CD4-positive, alpha-beta T cell treated with Interferon gamma for 1 hour (primary cell): ENCODE measurements at regions not wholly inside any gene's neighbourhood (a gene's known extent, or its start where the extent isn't known, plus 50 kb on each side); places are given as distances from the start of the nearest gene placed in this dataset.
"Not testable (repeated sequence)": the region's sequence is repeated elsewhere in the genome, so short reads cannot be mapped to it uniquely, and the experiment has no call there.

Experiments used
- DNase-seq: peaks from one replicate; pipeline ENCODE4 v3.0.0-alpha.2; 2020

GRCh38 chr7:17558558-17559332, 260.3 kb downstream of the AHR start:
- DNase-seq: no peak

DNA sequence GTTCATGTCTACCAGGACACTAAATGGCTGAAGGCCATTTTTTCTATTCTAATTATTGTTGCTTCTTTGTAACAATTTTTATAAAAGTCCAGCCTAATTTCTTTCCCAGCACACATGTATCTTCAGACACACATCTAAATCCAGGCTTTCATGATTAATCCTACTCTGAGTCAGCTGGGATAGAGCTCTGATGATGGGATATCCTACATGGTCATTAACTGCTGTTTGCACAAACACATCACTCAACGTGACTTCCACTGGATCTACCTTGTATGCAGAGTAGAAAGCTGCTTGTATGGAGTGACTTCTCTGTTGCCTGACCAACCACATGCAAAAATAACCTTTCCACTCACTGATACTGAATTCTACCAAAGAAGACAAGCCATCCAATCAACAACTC, 260.9 kb downstream of the AHR start:
- DNase-seq: no peak

DNA sequence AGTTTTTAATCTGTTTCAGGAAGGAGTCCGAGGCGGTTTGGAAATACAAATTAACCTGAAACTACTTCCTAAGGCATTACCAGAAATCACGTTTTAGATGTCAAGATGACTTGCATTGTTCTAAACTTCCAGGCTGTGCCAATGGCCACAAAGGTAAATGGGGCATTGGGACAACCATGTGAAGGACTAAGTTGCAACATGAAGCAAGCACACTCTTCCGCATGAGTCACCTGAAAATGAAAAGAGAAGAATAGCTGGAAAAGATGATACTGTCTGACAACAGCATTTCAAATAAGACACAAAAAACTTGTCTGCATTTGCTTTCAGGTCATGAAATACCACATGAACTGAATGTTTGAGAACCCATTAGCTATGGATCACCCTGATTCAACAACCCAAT, 262.1 kb downstream of the AHR start:
- no peak for DNase-seq

DNA sequence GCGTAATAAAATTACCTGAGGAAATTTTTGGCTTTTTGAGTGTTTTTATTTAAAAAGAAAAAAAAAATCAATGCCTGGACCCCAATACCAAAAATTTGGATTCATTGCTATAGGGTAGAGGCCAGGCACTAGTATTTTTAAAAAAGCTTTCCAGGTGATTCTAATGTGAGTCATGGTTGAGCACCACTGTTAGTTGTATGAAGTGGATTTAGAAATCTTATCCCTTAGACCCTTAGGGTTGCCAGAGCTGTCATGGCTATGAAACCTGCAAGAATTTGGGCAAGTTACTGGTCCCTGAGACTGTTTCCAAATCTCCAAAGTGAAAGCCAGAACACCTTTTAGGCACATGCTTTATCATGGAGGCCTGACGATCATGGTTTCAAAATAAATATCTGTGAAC, 262.5 kb downstream of the AHR start:
- no peak for DNase-seq

DNA sequence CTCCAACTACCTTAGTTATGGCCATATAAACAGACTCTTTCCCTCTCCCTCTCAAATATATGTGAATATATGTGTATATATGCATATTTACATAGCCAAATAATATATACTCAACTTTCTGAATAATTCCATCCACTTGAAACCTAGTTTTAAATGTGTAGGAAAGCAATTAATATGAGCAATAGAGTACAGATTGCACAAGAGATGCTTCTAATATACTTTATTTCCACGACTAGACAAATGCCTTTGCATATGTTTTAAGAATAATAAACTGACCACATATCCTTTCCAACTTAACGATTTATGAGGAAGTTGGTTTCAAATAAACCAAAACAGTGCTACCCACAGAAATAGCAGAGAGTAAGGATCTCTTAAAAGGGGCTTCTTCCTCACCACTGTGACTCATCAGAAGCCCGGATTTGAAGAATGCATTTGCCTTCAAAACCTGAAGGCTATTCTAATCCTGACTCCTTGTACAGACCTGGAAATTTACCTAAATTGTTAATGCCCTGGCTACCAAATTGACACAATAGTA, 266.3 kb downstream of the AHR start:
- DNase-seq: no peak

DNA sequence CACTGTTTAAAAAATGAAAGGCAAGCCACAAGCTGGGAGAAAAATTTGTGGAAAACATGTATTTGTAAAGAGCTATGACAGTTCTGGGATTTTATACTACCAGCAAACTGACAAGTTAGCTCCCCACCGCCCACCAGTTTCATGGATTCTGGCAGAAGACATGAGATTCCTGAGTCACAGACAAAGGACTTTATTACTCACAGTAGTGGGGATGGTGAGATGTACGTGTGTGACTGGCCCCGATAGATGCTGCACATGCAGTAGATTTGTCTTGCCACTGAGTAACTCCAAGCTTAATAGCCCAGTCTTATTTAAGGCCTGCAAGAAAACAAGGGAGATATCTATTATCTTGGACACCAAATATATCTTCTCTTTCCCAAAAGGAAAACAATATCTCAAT, 281.7 kb downstream of the AHR start:
- no peak for DNase-seq

DNA sequence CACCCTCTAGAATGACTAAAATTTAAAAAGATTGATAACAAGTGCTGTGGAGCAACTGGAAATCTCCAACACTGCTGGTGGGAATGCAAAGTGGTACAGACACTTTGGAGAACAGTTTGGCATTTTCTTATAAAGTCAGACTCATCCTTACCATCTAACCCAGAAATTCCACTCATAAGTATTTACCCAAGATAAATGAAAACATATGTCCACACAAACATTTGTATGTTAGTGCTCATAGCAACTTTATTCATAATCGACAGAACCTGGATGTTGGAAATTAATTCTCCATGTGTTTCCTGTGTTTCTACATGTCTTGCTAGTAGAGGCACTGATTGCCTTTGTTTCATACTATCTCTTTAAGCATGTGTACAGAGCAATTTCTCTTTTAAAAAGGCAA, 282.4 kb downstream of the AHR start:
- no peak for DNase-seq

DNA sequence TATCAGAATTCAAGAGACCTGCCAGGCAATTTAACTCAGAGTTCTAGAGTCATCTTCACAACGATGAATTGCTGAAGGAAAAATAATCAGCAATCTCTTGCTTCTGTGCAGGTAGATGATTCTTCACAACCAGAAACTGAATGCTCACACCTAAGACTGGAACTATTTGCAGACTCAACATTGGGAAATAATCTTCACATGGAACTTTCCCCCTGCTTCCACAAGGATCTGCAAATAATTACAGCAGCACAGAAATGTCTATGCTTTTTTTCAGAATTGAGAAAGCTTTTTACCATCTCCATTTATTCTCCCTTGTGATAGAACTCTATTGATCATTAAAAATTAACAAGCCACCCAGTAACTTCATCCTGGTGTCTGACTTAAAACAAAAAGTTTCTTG, 282.8 kb downstream of the AHR start:
- no peak for DNase-seq

- DNase-seq: not testable (repeated sequence)
These were observed 284.2 kb downstream of the AHR start for GRCh38 chr7:17582696-17583095.

- DNase-seq: no peak
These were observed 285.3 kb downstream of the AHR start for GRCh38 chr7:17583786-17584185.

DNA sequence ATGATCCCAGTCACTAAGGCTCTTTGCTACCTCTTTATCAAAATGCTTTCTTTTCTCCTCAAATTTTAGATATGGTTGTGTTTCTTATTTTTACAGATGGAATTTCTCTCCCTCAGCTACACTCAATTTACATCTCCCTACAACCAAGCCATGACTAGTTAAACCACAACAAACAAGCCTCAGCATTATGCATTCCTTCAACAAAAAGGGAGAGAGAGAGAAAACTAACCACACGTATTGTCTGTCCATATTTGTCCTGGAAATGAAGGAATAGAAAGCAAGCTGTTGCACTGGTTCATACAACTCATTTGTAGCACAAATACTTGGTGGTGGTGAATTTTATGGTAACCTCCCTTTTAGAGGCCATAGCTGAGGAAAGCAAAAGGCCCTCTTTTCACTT, 286.4 kb downstream of the AHR start:
- no peak for DNase-seq

- DNase-seq: no peak
These were observed 288.3 kb downstream of the AHR start for GRCh38 chr7:17586711-17587110.

GRCh38 chr7:17588730-17589129, 290.3 kb downstream of the AHR start:
- DNase-seq: no peak

DNA sequence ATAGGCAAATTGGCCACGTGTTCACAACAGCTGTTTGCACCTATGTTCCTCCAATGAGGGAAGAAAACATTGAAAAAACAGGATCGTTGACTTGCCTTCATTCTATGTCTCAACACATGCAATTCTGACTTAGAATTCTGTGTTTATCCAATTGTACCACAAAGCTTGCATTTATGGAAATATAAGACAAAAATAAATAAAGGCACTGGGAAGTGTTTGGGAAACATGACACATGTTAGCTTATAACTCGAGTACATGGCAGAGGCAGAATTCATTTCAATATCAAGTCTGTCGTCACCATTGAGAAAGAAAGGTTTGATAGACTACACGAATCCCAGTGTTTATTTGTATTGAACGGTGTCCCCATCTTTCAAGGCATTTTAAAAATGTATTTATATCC, 291.2 kb downstream of the AHR start:
- no peak for DNase-seq

DNA sequence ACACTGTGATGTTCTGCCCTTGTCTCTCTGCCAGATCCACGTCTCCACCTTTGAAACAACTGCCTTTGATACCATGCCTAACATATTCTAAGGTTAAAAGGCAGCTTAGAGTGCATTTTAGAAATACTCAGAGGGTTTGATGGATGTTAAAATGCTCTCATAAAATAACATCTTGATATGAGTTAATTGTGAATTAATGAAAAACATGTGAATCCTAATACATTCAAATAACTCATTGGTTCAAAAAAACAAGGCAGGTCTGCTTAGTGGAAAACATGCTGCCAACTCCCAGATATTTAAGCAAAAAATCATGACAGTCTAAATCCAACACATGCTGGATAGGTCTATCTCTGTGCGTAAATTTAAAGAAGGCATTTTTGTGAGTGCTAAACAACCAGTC, 291.8 kb downstream of the AHR start:
- DNase-seq: no peak

GRCh38 chr7:17593819-17594419, 295.5 kb downstream of the AHR start:
- no peak for DNase-seq

- DNase-seq: no peak
These were observed 297.1 kb downstream of the AHR start for GRCh38 chr7:17595546-17595945.

DNA sequence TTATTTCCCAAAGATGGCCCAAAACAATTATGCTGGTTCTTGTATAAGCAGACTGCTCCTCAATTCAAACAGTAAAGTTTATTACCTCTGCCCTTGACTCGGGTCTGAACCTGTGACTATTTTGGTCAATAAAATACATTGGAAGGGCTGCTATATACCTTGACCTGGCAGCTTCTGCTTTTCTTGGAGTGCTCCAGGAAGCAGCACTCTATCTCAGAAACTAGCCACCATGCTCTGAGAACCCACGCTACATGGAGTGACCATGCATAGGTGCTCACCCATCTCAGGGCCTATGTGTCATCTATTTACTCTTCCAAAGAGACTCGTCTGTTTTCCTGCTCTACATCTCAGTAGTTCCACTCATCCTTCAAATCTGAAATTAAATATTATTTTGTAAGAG, 299.9 kb downstream of the AHR start:
- no peak for DNase-seq

DNA sequence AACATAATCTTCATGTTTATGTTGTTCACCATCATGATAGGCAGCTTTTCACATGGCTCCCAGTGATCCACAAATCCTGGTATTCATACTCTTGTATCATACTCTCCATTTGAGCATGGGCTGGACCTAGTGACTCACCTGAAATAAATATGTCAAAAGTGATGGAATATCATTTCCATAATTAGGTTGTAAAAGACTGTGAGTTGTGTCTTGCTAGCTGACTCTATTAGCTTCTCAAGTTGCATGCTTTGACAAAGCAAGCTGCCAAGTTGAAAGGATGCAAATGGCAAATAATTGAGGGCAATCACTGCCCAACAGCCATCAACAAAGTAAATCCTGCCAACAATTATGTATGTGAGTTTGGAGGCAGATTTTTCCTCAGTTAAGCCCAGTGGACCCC, 300.4 kb downstream of the AHR start:
- DNase-seq: no peak

DNA sequence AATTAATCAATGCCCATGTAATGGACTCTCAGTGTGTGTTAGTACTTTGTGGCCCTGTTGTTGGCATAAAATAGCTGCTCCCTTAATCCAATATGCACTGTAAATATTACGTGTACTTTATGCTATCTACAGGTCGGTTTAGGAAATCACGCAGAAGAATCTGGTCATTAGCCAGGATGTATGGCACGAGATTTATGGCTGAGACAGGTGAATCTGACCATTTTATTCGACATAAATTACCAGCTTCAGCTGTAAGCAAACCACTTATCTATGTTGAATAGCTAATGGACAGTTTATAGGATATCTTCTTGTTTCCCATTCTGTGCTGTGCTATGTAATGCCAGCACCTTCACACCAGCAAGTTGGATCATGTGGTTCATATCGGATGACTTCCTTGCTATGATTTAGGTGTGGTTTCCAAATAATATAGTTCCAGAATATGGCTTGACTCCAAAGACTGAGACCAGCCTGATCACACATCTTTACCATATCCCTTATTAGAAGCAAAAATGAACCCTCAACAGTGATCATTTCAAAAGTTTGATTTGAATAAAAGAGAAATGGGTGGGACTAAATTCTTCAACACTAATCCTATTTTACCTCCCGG, 301.4 kb downstream of the AHR start:
- DNase-seq: no peak

- DNase-seq: no peak
These were observed 301.9 kb downstream of the AHR start for GRCh38 chr7:17600340-17600752.

DNA sequence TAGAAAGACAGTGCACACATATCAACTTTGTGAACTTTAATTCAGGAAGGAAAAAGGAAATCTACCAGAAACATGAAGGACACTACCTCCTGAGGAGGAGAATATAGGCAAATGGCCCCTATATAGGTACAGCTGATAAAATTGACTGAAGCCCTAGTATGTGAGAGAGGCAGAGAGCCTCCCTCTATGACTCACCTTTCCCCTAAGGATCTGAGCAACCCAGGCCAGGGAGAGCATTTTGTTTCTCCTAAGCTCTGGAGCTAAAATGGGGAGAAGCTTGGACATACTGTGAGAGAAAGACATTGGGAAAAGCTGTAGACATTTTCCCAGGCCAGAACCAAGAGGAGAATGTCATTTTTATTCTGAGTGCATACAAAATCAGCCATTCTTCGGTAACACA, 303.5 kb downstream of the AHR start:
- no peak for DNase-seq

GRCh38 chr7:17608114-17608833, 309.8 kb downstream of the AHR start:
- DNase-seq: no peak

GRCh38 chr7:17611611-17612010, 313.2 kb downstream of the AHR start:
- DNase-seq: no peak
